CD14-positive monocyte (primary cell): ENCODE measurements at regions not wholly inside any gene's neighbourhood (a gene's known extent, or its start where the extent isn't known, plus 50 kb on each side); places are given as distances from the start of the nearest gene placed in this dataset.

Experiments used
- DNase-seq, 3 donors: peaks; one replicate each; pipeline ENCODE4 v3.0.0-alpha.2; 2011 to 2022
- H2AFZ ChIP-seq: 2 replicates; pipeline ENCODE4 v1.6.0; 2012; ENCODE audit warnings: mild to moderate bottlenecking, low read depth, low read length, inconsistent platforms; ENCODE audit not compliant: insufficient read depth, poor library complexity, severe bottlenecking
- H3K27ac ChIP-seq, 2 donors: 1 replicate in 1 of 2; 2 replicates in 1 of 2; pipeline ENCODE4 v1.5.1; 2012 to 2013; ENCODE audit warnings: low read length in 2 of 2, control low read depth in 1 of 2, inconsistent platforms in 1 of 2, low read depth in 1 of 2, mild to moderate bottlenecking in 1 of 2
- H3K27me3 ChIP-seq, 2 donors: one replicate each; pipeline versions ENCODE4 v1.6.0 to v1.6.1; 2011 to 2013; ENCODE audit warnings: low read length in 2 of 2; ENCODE audit not compliant: control insufficient read depth in 2 of 2, insufficient read depth in 2 of 2
- H3K36me3 ChIP-seq, 2 donors: replicated peaks in 1 of 2; 1 replicate in 1 of 2; 2 replicates in 1 of 2; pipeline versions ENCODE4 v1.5.1 to v1.6.1; 2012 to 2013; ENCODE audit warnings: low read length in 2 of 2, control low read depth in 1 of 2, inconsistent platforms in 1 of 2, mild to moderate bottlenecking in 1 of 2; ENCODE audit not compliant: insufficient read depth in 2 of 2, control insufficient read depth in 1 of 2
- H3K4me1 ChIP-seq, 2 donors: 1 replicate in 1 of 2; 2 replicates in 1 of 2; pipeline versions ENCODE4 v1.5.1 to v1.6.1; 2012 to 2013; ENCODE audit warnings: low read length in 2 of 2, control low read depth in 1 of 2, inconsistent platforms in 1 of 2, mild to moderate bottlenecking in 1 of 2, moderate library complexity in 1 of 2; ENCODE audit not compliant: insufficient read depth in 2 of 2, control insufficient read depth in 1 of 2
- H3K4me2 ChIP-seq: replicated peaks from 2 replicates; pipeline ENCODE3; 2012; ENCODE audit warnings: low read length, moderate library complexity, mild to moderate bottlenecking; ENCODE audit not compliant: poor library complexity, severe bottlenecking; ENCODE audit errors: extremely low read depth
- H3K4me3 ChIP-seq, 3 experiments: fragments of 200-600 bp in 1 of 3; sonication (generic) in 1 of 3; replicated peaks in 1 of 3; 1 replicate in 2 of 3; 2 replicates in 1 of 3; pipeline ENCODE4 v1.5.1; 2011 to 2013; ENCODE audit warnings: low read length in 3 of 3, mild to moderate bottlenecking in 3 of 3, control low read depth in 2 of 3, low read depth in 2 of 3, inconsistent platforms in 1 of 3, moderate library complexity in 1 of 3
- H3K79me2 ChIP-seq: 2 replicates; pipeline ENCODE4 v1.6.0; 2012; ENCODE audit warnings: mild to moderate bottlenecking, control low read depth, inconsistent platforms, low read length, moderate library complexity; ENCODE audit not compliant: insufficient read depth
- H3K9ac ChIP-seq: 2 replicates; pipeline ENCODE4 v1.6.0; 2017; ENCODE audit warnings: low read length, mild to moderate bottlenecking; ENCODE audit not compliant: insufficient read depth, poor library complexity, severe bottlenecking
- H3K9me3 ChIP-seq, 2 donors: replicated peaks in 1 of 2; 1 replicate in 1 of 2; 2 replicates in 1 of 2; pipeline versions ENCODE4 v1.5.1 to v1.6.1; 2012 to 2013; ENCODE audit warnings: low read length in 2 of 2, control low read depth in 1 of 2; ENCODE audit not compliant: control insufficient read depth in 1 of 2, insufficient read depth in 1 of 2
- H4K20me1 ChIP-seq: 2 replicates; pipeline ENCODE4 v1.6.0; 2012; ENCODE audit warnings: mild to moderate bottlenecking, low read length, control low read depth, moderate library complexity; ENCODE audit not compliant: insufficient read depth
- H3K27ac Mint-ChIP-seq, 7 donors: one replicate each; pipeline ENCODE4 v1.8.0; 2020; ENCODE audit warnings: mild to moderate bottlenecking in 7 of 7, mixed read lengths in 7 of 7, moderate library complexity in 6 of 7, inconsistent platforms in 2 of 7
- H3K27me3 Mint-ChIP-seq, 3 donors: one replicate each; pipeline ENCODE4 v1.8.0; 2021 to 2022; ENCODE audit warnings: low read depth in 3 of 3, mild to moderate bottlenecking in 3 of 3, mixed read lengths in 3 of 3, moderate library complexity in 3 of 3, inconsistent platforms in 1 of 3
- H3K36me3 Mint-ChIP-seq, 2 donors: one replicate each; pipeline ENCODE4 v1.8.0; 2020; ENCODE audit warnings: mixed read lengths in 2 of 2, inconsistent platforms in 1 of 2, mild to moderate bottlenecking in 1 of 2
- H3K4me1 Mint-ChIP-seq: one replicate; pipeline ENCODE4 v1.8.0; 2020; ENCODE audit warnings: mild to moderate bottlenecking, mixed read lengths
- H3K4me3 Mint-ChIP-seq, 2 donors: one replicate each; pipeline ENCODE4 v1.8.0; 2020; ENCODE audit warnings: mild to moderate bottlenecking in 2 of 2, mixed read lengths in 2 of 2, moderate library complexity in 1 of 2
- H3K9me3 Mint-ChIP-seq, 7 donors: one replicate each; pipeline ENCODE4 v1.8.0; 2020 to 2022; ENCODE audit warnings: mixed read lengths in 7 of 7, mild to moderate bottlenecking in 6 of 7, moderate library complexity in 6 of 7, inconsistent platforms in 2 of 7
- WGBS: methylation state at CpG from one replicate; pipeline ENCODE4 v1.1.5; 2013; ENCODE audit warnings: missing lambda C conversion rate; ENCODE audit not compliant: insufficient coverage; 5-methylcytosine and 5-hydroxymethylcytosine counted together
- intact Hi-C, 2 donors: fragments of 100-400 bp; cut with micrococcal nuclease; formaldehyde crosslinking; loops; one replicate each; pipeline versions ENCODE4 v1.15.0 to v1.15.1; 2023
- TF ChIP-seq, protein P1 (sequence below): fragments of 200-600 bp; IDR thresholded peaks from one replicate; pipeline ENCODE4 v1.8.0; 2022; ENCODE audit warnings: antibody characterized with exemption, mild to moderate bottlenecking

DNA sequence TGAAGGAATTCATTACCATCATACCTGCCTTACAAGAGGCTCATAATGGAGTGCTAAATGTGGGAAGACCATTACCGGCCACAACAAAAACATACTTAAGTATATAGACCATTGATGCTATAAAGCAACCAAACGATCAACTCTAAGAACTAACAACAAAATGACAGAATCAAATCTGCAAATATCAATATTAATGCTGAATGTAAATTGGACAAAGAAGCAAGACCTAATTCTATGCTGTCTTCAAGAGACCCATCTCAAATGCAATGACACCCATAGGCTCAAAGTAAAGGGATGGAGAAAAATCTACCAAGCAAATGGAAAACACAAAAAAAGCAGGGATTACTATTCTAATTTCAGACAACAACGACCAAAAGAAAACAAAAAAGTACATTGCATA, 52.3 kb upstream of the GPC6 start:
- TF ChIP-seq, protein P1, sequence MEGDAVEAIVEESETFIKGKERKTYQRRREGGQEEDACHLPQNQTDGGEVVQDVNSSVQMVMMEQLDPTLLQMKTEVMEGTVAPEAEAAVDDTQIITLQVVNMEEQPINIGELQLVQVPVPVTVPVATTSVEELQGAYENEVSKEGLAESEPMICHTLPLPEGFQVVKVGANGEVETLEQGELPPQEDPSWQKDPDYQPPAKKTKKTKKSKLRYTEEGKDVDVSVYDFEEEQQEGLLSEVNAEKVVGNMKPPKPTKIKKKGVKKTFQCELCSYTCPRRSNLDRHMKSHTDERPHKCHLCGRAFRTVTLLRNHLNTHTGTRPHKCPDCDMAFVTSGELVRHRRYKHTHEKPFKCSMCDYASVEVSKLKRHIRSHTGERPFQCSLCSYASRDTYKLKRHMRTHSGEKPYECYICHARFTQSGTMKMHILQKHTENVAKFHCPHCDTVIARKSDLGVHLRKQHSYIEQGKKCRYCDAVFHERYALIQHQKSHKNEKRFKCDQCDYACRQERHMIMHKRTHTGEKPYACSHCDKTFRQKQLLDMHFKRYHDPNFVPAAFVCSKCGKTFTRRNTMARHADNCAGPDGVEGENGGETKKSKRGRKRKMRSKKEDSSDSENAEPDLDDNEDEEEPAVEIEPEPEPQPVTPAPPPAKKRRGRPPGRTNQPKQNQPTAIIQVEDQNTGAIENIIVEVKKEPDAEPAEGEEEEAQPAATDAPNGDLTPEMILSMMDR, result no peak
- peaks cover 0 to 2% of the 10 kb centered on the region in 2 donors for H3K9me3 ChIP-seq
- no peaks in the 10 kb centered on the region for H4K20me1 ChIP-seq
- Mint-ChIP-seq H3K27ac (no peak overlapping the region), H3K36me3 (no peaks in the 10 kb centered on the region), H3K4me3 (no peak overlapping the region), H3K27me3 (no peaks in the 10 kb centered on the region), H3K4me1 (no peaks in the 10 kb centered on the region), H3K9me3 (peaks cover 2 to 9% (median 4%) of the 10 kb centered on the region in 7 donors)
- no peak overlapping the region for H2AFZ ChIP-seq
- no peaks in the 10 kb centered on the region for H3K36me3 ChIP-seq
- no peak overlapping the region for H3K27ac ChIP-seq
- no peak overlapping the region for H3K9ac ChIP-seq
- no peaks in the 10 kb centered on the region for H3K79me2 ChIP-seq
- intact Hi-C loops, result no loop called here
- no peaks in the 10 kb centered on the region for H3K27me3 ChIP-seq
- WGBS, result no CpG with 5 or more reads among the region's 3 CpGs
- H3K4me3 ChIP-seq, result no peak overlapping the region
- no peak for DNase-seq
- no peaks in the 10 kb centered on the region for H3K4me1 ChIP-seq
- no peak overlapping the region for H3K4me2 ChIP-seq
